IMR-90 (cell line): ENCODE measurements at regions not wholly inside any gene's neighbourhood (a gene's known extent, or its start where the extent isn't known, plus 50 kb on each side); places are given as distances from the start of the nearest gene placed in this dataset.

Source experiments
- ATAC-seq: fragments of 200-7000 bp; cut with Tn5 transposase; 2 replicates; pipeline ENCODE4 v1.9.1; 2020; ENCODE audit warnings: low read depth, mild to moderate bottlenecking, moderate library complexity
- BruUV-seq: library from RNA; stranded (reverse); fragments of 400-500 nt; replicated peaks from 2 replicates; lab custom pipeline; 2021; lab: Mats Ljungman, UMichigan
- CTCF ChIA-PET: fragments of 300-600 bp; formaldehyde crosslinking; extraction: SDS; loops from one replicate; lab custom pipeline; 2021; ENCODE audit warnings: antibody characterized with exemption; lab: Yijun Ruan, JAX
- POLR2A ChIA-PET: fragments of 300-600 bp; sonication (Branson Sonifier 250); formaldehyde crosslinking; loops from one replicate; lab custom pipeline; 2022; ENCODE audit warnings: antibody characterized with exemption; ENCODE audit not compliant: unreplicated experiment; lab: Charles Lee
- DNase-seq: peaks from one replicate; pipeline ENCODE4 v3.0.0; 2013
- H2AFZ ChIP-seq: replicated peaks from 2 replicates; pipeline ENCODE3; 2013; ENCODE audit warnings: low read length, mild to moderate bottlenecking; ENCODE audit not compliant: poor library complexity
- H2AK5ac ChIP-seq: 2 replicates; pipeline ENCODE4 v1.6.1; 2013; ENCODE audit warnings: low read depth, low read length, inconsistent platforms
- H2AK9ac ChIP-seq: replicated peaks from 2 replicates; pipeline ENCODE3; 2013; ENCODE audit warnings: mild to moderate bottlenecking, low read depth, low read length, moderate library complexity; ENCODE audit not compliant: poor library complexity
- H2BK120ac ChIP-seq: 2 replicates; pipeline ENCODE4 v1.6.1; 2013; ENCODE audit warnings: low read depth, low read length, inconsistent platforms
- H2BK15ac ChIP-seq: 3 replicates; pipeline ENCODE4 v1.6.1; 2013; ENCODE audit warnings: low read depth, low read length, inconsistent platforms
- H2BK20ac ChIP-seq: 2 replicates; pipeline ENCODE4 v1.6.1; 2013; ENCODE audit warnings: low read depth, mild to moderate bottlenecking, inconsistent platforms, low read length, moderate library complexity
- H2BK5ac ChIP-seq: 2 replicates; pipeline ENCODE4 v1.6.1; 2013; ENCODE audit warnings: mild to moderate bottlenecking, low read depth, low read length, inconsistent platforms; ENCODE audit not compliant: poor library complexity, severe bottlenecking
- H3K14ac ChIP-seq: replicated peaks from 2 replicates; pipeline ENCODE4 v1.6.1; 2013; ENCODE audit warnings: low read depth, low read length, inconsistent platforms
- H3K18ac ChIP-seq: 2 replicates; pipeline ENCODE4 v1.6.1; 2013; ENCODE audit warnings: low read depth, low read length, control low read depth
- H3K23ac ChIP-seq: 2 replicates; pipeline ENCODE4 v1.6.1; 2013; ENCODE audit warnings: low read depth, low read length, inconsistent platforms
- H3K27ac ChIP-seq: 2 replicates; pipeline ENCODE4 v1.5.1; 2013; ENCODE audit warnings: mild to moderate bottlenecking, control low read depth, low read length; ENCODE audit not compliant: insufficient read depth
- H3K27me3 ChIP-seq: 2 replicates; pipeline ENCODE4 v1.6.1; 2013; ENCODE audit warnings: low read length; ENCODE audit not compliant: control insufficient read depth, insufficient read depth
- H3K36me3 ChIP-seq: 2 replicates; pipeline ENCODE4 v1.6.1; 2013; ENCODE audit warnings: low read length, mixed read lengths; ENCODE audit not compliant: control insufficient read depth, insufficient read depth
- H3K4ac ChIP-seq: 2 replicates; pipeline ENCODE4 v1.6.1; 2013; ENCODE audit warnings: low read depth, low read length, inconsistent platforms
- H3K4me1 ChIP-seq: 2 replicates; pipeline ENCODE4 v1.6.1; 2013; ENCODE audit warnings: low read length, mixed read lengths; ENCODE audit not compliant: control insufficient read depth, insufficient read depth
- H3K4me2 ChIP-seq: 2 replicates; pipeline ENCODE4 v1.6.1; 2013; ENCODE audit warnings: low read depth, mild to moderate bottlenecking, control low read depth, low read length, moderate library complexity
- H3K4me3 ChIP-seq: 2 replicates; pipeline ENCODE4 v1.5.1; 2013; ENCODE audit warnings: low read depth, mild to moderate bottlenecking, control low read depth, low read length, moderate library complexity; ENCODE audit not compliant: insufficient read depth
- H3K56ac ChIP-seq: 2 replicates; pipeline ENCODE4 v1.6.1; 2013; ENCODE audit warnings: low read length, inconsistent platforms; ENCODE audit not compliant: insufficient read depth; ENCODE audit errors: extremely low read depth
- H3K79me1 ChIP-seq, 2 experiments: 2 replicates each; pipeline ENCODE4 v1.6.1; 2013; ENCODE audit warnings: low read length in 2 of 2, inconsistent platforms in 1 of 2, low read depth in 1 of 2
- H3K9ac ChIP-seq: 2 replicates; pipeline ENCODE4 v1.6.1; 2013; ENCODE audit warnings: low read depth, low read length, control low read depth
- H3K9me1 ChIP-seq: 2 replicates; pipeline ENCODE4 v1.6.1; 2013; ENCODE audit warnings: low read length, inconsistent platforms; ENCODE audit not compliant: insufficient read depth
- H3K9me3 ChIP-seq: 2 replicates; pipeline ENCODE4 v1.6.1; 2013; ENCODE audit warnings: low read length; ENCODE audit not compliant: control insufficient read depth, insufficient read depth
- H4K20me1 ChIP-seq: 2 replicates; pipeline ENCODE4 v1.6.1; 2013; ENCODE audit warnings: low read length, inconsistent platforms; ENCODE audit not compliant: insufficient read depth
- H4K5ac ChIP-seq: 2 replicates; pipeline ENCODE4 v1.6.1; 2013; ENCODE audit warnings: mild to moderate bottlenecking, low read depth, low read length, control low read depth
- H4K8ac ChIP-seq, 2 experiments: 2 replicates each; pipeline ENCODE4 v1.6.1; 2013; ENCODE audit warnings: low read depth in 2 of 2, low read length in 2 of 2, control low read depth in 1 of 2, inconsistent platforms in 1 of 2
- H4K91ac ChIP-seq: 2 replicates; pipeline ENCODE4 v1.6.1; 2013; ENCODE audit warnings: low read depth, low read length, inconsistent platforms; ENCODE audit not compliant: insufficient read depth
- BHLHE40 ChIP-seq: fragments of 150-350 bp; IDR thresholded peaks from 2 replicates; pipeline ENCODE4 v1.6.1; 2016; ENCODE audit warnings: mild to moderate bottlenecking, low read depth, low read length
- CEBPB ChIP-seq: IDR thresholded peaks from 2 replicates; pipeline ENCODE4 v1.6.1; 2012; ENCODE audit warnings: low read depth, low read length, improper control_type of control experiment
- CHD1 ChIP-seq: IDR thresholded peaks from 2 replicates; pipeline ENCODE4 v1.6.1; 2012; ENCODE audit warnings: low read depth, low read length, improper control_type of control experiment
- FOS ChIP-seq: fragments of 150-350 bp; IDR thresholded peaks from 2 replicates; pipeline ENCODE4 v1.6.1; 2016; ENCODE audit warnings: low read depth, low read length
- MAFK ChIP-seq: IDR thresholded peaks from 2 replicates; pipeline ENCODE4 v1.6.1; 2012; ENCODE audit warnings: low read depth, low read length, improper control_type of control experiment
- MAZ ChIP-seq: IDR thresholded peaks from 2 replicates; pipeline ENCODE4 v1.6.1; 2012; ENCODE audit warnings: low read depth, mild to moderate bottlenecking, low read length, improper control_type of control experiment, moderate library complexity, borderline replicate concordance
- MXI1 ChIP-seq: IDR thresholded peaks from 2 replicates; pipeline ENCODE4 v1.6.1; 2012; ENCODE audit warnings: low read depth, mild to moderate bottlenecking, low read length, moderate library complexity, borderline replicate concordance
- NFE2L2 ChIP-seq: fragments of 150-350 bp; IDR thresholded peaks from 2 replicates; pipeline ENCODE4 v1.6.1; 2016; ENCODE audit warnings: low read depth, mild to moderate bottlenecking, low read length
- RAD21 ChIP-seq: IDR thresholded peaks from 2 replicates; pipeline ENCODE4 v1.6.1; 2012; ENCODE audit warnings: low read length, improper control_type of control experiment
- RCOR1 ChIP-seq: IDR thresholded peaks from 2 replicates; pipeline ENCODE4 v1.6.1; 2012; ENCODE audit warnings: mild to moderate bottlenecking, low read length, improper control_type of control experiment; ENCODE audit not compliant: insufficient replicate concordance
- SMC3 ChIP-seq: fragments of 150-350 bp; IDR thresholded peaks from 2 replicates; pipeline ENCODE4 v1.6.1; 2016; ENCODE audit warnings: low read depth, mild to moderate bottlenecking, antibody characterized with exemption, low read length, moderate library complexity
- WGBS, 2 experiments: methylation state at CpG; one replicate each; pipeline versions ENCODE4 v1.1.5 to v1.1.7; 2013; ENCODE audit warnings: missing lambda C conversion rate in 2 of 2; ENCODE audit not compliant: insufficient read length in 1 of 2; ENCODE audit errors: extremely low coverage in 2 of 2; 5-methylcytosine and 5-hydroxymethylcytosine counted together
- dilution Hi-C: fragments of 300-500 bp; cut with HindIII; formaldehyde crosslinking; loops from one replicate; pipeline ENCODE4 v1.14.3; 2018; ENCODE audit warnings: low sequenced_read_pairs; ENCODE audit not compliant: unreplicated experiment
- in situ Hi-C: fragments of 300-500 bp; cut with MboI; formaldehyde crosslinking; loops from 3 replicates; pipeline ENCODE4 v1.14.3; 2019; ENCODE audit warnings: low sequenced_read_pairs, inconsistent platforms, mixed read lengths
- intact Hi-C: fragments of 100-400 bp; cut with micrococcal nuclease; formaldehyde crosslinking; loops from 2 replicates; pipeline ENCODE4 v1.10.0; 2022
- TF ChIP-seq, protein P1 (sequence below): fragments of 150-350 bp; IDR thresholded peaks from 2 replicates; pipeline ENCODE4 v1.6.1; 2016; ENCODE audit warnings: low read depth, mild to moderate bottlenecking, low read length, moderate library complexity, borderline replicate concordance
- TF ChIP-seq, protein P2 (sequence below): conservative IDR thresholded peaks from 2 replicates; pipeline ENCODE4 v1.5.1; 2012; ENCODE audit warnings: mild to moderate bottlenecking, low read depth, low read length, improper control_type of control experiment

DNA sequence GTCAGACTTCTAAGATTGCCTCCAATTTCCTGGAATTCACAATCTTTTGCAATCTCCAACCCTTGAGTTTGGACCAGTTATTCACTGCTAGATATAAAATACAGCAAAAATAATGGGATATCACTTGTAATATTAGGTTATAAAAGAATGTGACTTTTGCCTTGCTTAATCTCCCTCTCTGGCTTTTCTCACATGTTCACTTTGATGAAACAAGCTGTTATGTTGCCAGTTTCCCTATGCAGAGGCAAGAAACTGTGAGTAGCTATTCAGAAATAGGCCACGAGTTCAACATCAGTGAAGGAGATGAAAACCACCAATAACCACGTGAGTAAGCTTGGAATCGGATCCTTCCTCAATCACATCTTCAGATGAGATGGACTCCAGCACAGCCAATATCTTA, 842.7 kb downstream of the RNF144A start:
- no peak for TF ChIP-seq MAFK
- no peak for TF ChIP-seq MAZ
- no peak for TF ChIP-seq RAD21
- no peak for TF ChIP-seq RCOR1
- no peak for TF ChIP-seq CEBPB
- TF ChIP-seq SMC3: no peak
- TF ChIP-seq FOS: no peak
- TF ChIP-seq, protein P1, sequence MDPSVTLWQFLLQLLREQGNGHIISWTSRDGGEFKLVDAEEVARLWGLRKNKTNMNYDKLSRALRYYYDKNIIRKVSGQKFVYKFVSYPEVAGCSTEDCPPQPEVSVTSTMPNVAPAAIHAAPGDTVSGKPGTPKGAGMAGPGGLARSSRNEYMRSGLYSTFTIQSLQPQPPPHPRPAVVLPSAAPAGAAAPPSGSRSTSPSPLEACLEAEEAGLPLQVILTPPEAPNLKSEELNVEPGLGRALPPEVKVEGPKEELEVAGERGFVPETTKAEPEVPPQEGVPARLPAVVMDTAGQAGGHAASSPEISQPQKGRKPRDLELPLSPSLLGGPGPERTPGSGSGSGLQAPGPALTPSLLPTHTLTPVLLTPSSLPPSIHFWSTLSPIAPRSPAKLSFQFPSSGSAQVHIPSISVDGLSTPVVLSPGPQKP: no peak
- no peak for TF ChIP-seq MXI1
- TF ChIP-seq CHD1: no peak
- no peak for TF ChIP-seq NFE2L2
- TF ChIP-seq, protein P2, sequence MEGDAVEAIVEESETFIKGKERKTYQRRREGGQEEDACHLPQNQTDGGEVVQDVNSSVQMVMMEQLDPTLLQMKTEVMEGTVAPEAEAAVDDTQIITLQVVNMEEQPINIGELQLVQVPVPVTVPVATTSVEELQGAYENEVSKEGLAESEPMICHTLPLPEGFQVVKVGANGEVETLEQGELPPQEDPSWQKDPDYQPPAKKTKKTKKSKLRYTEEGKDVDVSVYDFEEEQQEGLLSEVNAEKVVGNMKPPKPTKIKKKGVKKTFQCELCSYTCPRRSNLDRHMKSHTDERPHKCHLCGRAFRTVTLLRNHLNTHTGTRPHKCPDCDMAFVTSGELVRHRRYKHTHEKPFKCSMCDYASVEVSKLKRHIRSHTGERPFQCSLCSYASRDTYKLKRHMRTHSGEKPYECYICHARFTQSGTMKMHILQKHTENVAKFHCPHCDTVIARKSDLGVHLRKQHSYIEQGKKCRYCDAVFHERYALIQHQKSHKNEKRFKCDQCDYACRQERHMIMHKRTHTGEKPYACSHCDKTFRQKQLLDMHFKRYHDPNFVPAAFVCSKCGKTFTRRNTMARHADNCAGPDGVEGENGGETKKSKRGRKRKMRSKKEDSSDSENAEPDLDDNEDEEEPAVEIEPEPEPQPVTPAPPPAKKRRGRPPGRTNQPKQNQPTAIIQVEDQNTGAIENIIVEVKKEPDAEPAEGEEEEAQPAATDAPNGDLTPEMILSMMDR: no peak
- no peak for TF ChIP-seq BHLHE40
- H4K20me1 ChIP-seq: no peaks in the 10 kb centered on the region
- dilution Hi-C loops: no loop called here
- H3K79me1 ChIP-seq: no peaks in the 10 kb centered on the region
- no peaks in the 10 kb centered on the region for H3K9me1 ChIP-seq
- H3K36me3 ChIP-seq: no peaks in the 10 kb centered on the region
- ChIA-PET CTCF (interaction anchor here (0.5 kb wide), 1 partner anchor 533 kb away, joined by 3 read pairs; no protein-coding TSS in a partner anchor), POLR2A (no interaction called here)
- BruUV-seq: no TSS peak
- no peak overlapping the region for H2AK9ac ChIP-seq
- H3K14ac ChIP-seq: no peak overlapping the region
- no peaks in the 10 kb centered on the region for H3K4me1 ChIP-seq
- no peak overlapping the region for H3K23ac ChIP-seq
- peaks cover 3% of the 10 kb centered on the region for H3K9me3 ChIP-seq
- H2BK20ac ChIP-seq: no peak overlapping the region
- no peak overlapping the region for H2BK5ac ChIP-seq
- no peak overlapping the region for H3K27ac ChIP-seq
- in situ Hi-C loops: no loop called here
- H3K4me3 ChIP-seq: no peak overlapping the region
- no peak overlapping the region for H4K91ac ChIP-seq
- H2AK5ac ChIP-seq: no peak overlapping the region
- no peak overlapping the region for H2AFZ ChIP-seq
- no peak overlapping the region for H4K5ac ChIP-seq
- H3K56ac ChIP-seq: no peak overlapping the region
- H3K18ac ChIP-seq: no peak overlapping the region
- intact Hi-C loops: loop anchor here (10.0 kb wide), 1 partner anchor 165 kb away; no protein-coding TSS in a partner anchor
- no peaks in the 10 kb centered on the region for H3K27me3 ChIP-seq
- WGBS, 2 experiments: no CpG with 5 or more reads among the region's 3 CpGs
- H3K4me2 ChIP-seq: no peak overlapping the region
- no peak overlapping the region for H3K4ac ChIP-seq
- H4K8ac ChIP-seq: no peak overlapping the region
- no peak overlapping the region for H3K9ac ChIP-seq
- DNase-seq (no peak), ATAC-seq (no peak)
- no peak overlapping the region for H2BK15ac ChIP-seq
- H2BK120ac ChIP-seq: no peak overlapping the region
